ENCODE measurements at regions not wholly inside any gene's neighbourhood (a gene's known extent, or its start where the extent isn't known, plus 50 kb on each side); places are given as distances from the start of the nearest gene placed in this dataset.

- TF ChIP-seq, protein P1, sequence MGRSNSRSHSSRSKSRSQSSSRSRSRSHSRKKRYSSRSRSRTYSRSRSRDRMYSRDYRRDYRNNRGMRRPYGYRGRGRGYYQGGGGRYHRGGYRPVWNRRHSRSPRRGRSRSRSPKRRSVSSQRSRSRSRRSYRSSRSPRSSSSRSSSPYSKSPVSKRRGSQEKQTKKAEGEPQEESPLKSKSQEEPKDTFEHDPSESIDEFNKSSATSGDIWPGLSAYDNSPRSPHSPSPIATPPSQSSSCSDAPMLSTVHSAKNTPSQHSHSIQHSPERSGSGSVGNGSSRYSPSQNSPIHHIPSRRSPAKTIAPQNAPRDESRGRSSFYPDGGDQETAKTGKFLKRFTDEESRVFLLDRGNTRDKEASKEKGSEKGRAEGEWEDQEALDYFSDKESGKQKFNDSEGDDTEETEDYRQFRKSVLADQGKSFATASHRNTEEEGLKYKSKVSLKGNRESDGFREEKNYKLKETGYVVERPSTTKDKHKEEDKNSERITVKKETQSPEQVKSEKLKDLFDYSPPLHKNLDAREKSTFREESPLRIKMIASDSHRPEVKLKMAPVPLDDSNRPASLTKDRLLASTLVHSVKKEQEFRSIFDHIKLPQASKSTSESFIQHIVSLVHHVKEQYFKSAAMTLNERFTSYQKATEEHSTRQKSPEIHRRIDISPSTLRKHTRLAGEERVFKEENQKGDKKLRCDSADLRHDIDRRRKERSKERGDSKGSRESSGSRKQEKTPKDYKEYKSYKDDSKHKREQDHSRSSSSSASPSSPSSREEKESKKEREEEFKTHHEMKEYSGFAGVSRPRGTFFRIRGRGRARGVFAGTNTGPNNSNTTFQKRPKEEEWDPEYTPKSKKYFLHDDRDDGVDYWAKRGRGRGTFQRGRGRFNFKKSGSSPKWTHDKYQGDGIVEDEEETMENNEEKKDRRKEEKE (IDR thresholded peaks at IDR 0.05; ENCODE audit: borderline replicate concordance in 1 of 2, control insufficient read depth in 1 of 2, low read depth in 2 of 2, low read length in 1 of 2) = no peak
- TF ChIP-seq DMBX1 (CRISPR knock-in tag; IDR thresholded peaks at IDR 0.05; ENCODE audit: borderline replicate concordance) = no peak
- TF ChIP-seq ZBTB43 (CRISPR knock-in tag; IDR thresholded peaks at IDR 0.05) = no peak
Measured at GRCh38 chr14:38394064-38394463, 138.2 kb upstream of the CLEC14A start.
